SW 1271 (cell line): ENCODE measurements at regions not wholly inside any gene's neighbourhood (a gene's known extent, or its start where the extent isn't known, plus 50 kb on each side); places are given as distances from the start of the nearest gene placed in this dataset.

Experiments used
- DNase-seq, 2 experiments: peaks; one replicate each; lab custom pipeline; 2025; lab: John Stamatoyannopoulos, UW

GRCh38 chr4:13250263-13250662, 233.9 kb downstream of the RAB28 start:
- DNase-seq = no peak

- no peak for DNase-seq
These were observed 235.4 kb downstream of the RAB28 start for GRCh38 chr4:13248621-13249298.

- DNase-seq = no peak
These were observed 238.0 kb downstream of the RAB28 start for GRCh38 chr4:13246107-13246506.

- no peak for DNase-seq
These were observed 239.7 kb downstream of the RAB28 start for GRCh38 chr4:13244444-13244843.

GRCh38 chr4:13243152-13243551, 241.0 kb downstream of the RAB28 start:
- no peak for DNase-seq

GRCh38 chr4:13240066-13240465, 244.1 kb downstream of the RAB28 start:
- no peak for DNase-seq

- DNase-seq = no peak
These were observed 245.2 kb downstream of the RAB28 start for GRCh38 chr4:13238936-13239335.

GRCh38 chr4:13236485-13236884, 247.7 kb downstream of the RAB28 start:
- no peak for DNase-seq

- no peak for DNase-seq
These were observed 250.4 kb downstream of the RAB28 start for GRCh38 chr4:13233755-13234154.

GRCh38 chr4:13219971-13220370, 264.2 kb downstream of the RAB28 start:
- no peak for DNase-seq

- no peak for DNase-seq
These were observed 265.7 kb downstream of the RAB28 start for GRCh38 chr4:13218326-13218958.

GRCh38 chr4:13215560-13215959, 268.6 kb downstream of the RAB28 start:
- no peak for DNase-seq

- no peak for DNase-seq
These were observed 271.2 kb downstream of the RAB28 start for GRCh38 chr4:13212936-13213335.

- DNase-seq = no peak
These were observed 274.5 kb downstream of the RAB28 start for GRCh38 chr4:13209600-13209999.

GRCh38 chr4:13208558-13209193, 275.5 kb downstream of the RAB28 start:
- no peak for DNase-seq

GRCh38 chr4:13207226-13207625, 276.9 kb downstream of the RAB28 start:
- no peak for DNase-seq

GRCh38 chr4:13203101-13203500, 281.0 kb downstream of the RAB28 start:
- no peak for DNase-seq

- DNase-seq = no peak
These were observed 281.4 kb downstream of the RAB28 start for GRCh38 chr4:13202701-13203100.

- DNase-seq = no peak
These were observed 282.9 kb downstream of the RAB28 start for GRCh38 chr4:13201241-13201640.

GRCh38 chr4:13196721-13197120, 287.4 kb downstream of the RAB28 start:
- no peak for DNase-seq

GRCh38 chr4:13193662-13194061, 290.5 kb downstream of the RAB28 start:
- DNase-seq = no peak

GRCh38 chr4:13190093-13190721, 293.9 kb downstream of the RAB28 start:
- DNase-seq = no peak

GRCh38 chr4:13184199-13184598, 299.9 kb downstream of the RAB28 start:
- no peak for DNase-seq
